GM23248 (cell line): ENCODE measurements at regions not wholly inside any gene's neighbourhood (a gene's known extent, or its start where the extent isn't known, plus 50 kb on each side); places are given as distances from the start of the nearest gene placed in this dataset.

Source experiments
- EZH2 ChIP-seq: fragments of 200-600 bp; sonication (generic); IDR thresholded peaks from 2 replicates; pipeline ENCODE4 v1.6.1; 2018; ENCODE audit warnings: antibody characterized with exemption, mild to moderate bottlenecking; ENCODE audit not compliant: insufficient read depth, poor library complexity, severe bottlenecking
- EZH2phosphoT487 ChIP-seq: fragments of 200-600 bp; sonication (generic); IDR thresholded peaks from 2 replicates; pipeline ENCODE4 v1.6.1; 2018; ENCODE audit warnings: antibody characterized with exemption, moderate library complexity, mild to moderate bottlenecking, low read depth; ENCODE audit not compliant: insufficient read depth

DNA sequence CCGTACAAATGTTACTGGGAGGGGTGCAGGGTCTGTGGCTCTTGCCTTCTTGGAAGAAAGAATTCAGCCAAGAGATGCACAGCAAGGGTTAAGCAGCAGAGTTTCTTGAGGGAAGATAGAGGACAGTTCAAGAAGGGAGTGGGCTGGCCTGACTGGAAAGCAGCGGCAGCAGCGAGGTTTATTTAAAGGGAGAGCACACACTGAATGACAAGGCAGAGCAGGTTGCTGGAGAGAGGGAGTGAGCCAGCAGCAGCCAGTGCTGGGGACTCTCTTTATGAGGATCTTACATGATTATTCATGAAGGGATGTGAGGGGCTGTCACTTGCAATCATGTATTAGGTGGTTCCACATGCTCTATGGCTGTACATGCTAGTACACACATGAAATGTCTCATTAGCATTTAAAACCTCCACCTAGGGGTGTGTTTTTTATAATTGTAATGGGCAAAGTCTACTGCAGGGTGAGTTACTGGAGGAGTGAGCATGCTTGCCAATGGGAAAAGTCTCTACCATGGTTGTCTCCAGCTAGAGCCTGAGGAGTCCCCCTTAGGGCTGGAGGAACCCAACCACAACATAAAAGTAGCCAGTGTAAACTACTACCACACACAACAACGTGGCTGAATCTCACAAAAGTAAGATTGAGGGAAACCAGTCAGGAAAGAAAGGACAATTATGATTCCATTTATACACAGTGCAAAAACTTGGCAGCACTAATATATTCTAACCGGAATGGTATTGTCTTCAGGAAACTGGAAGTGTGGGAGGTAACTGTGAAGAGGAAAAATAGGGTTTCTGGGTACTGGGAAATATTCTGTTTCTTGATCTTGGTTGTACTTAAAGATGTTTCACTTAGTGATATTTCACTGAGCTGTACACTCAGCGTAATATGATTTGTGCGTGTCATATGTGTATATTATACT lies 87.6 kb upstream of the FAM110C start:
- TF ChIP-seq EZH2phosphoT487 (no peak), EZH2 (no peak)
